Subcutaneous abdominal adipose tissue (tissue), 5 donors: ENCODE measurements at regions not wholly inside any gene's neighbourhood (a gene's known extent, or its start where the extent isn't known, plus 50 kb on each side); places are given as distances from the start of the nearest gene placed in this dataset.

Source experiments
- H3K27ac ChIP-seq: one replicate; pipeline ENCODE4 v1.7.0; 2013; ENCODE audit warnings: low read depth, mild to moderate bottlenecking, inconsistent platforms, low read length, moderate library complexity
- H3K27me3 ChIP-seq, 5 donors: one replicate each; pipeline ENCODE4 v1.7.0; 2013; ENCODE audit warnings: low read length in 5 of 5, inconsistent platforms in 1 of 5; ENCODE audit not compliant: control insufficient read depth in 5 of 5, insufficient read depth in 4 of 5
- H3K36me3 ChIP-seq, 5 donors: one replicate each; pipeline ENCODE4 v1.7.0; 2013; ENCODE audit warnings: low read length in 5 of 5; ENCODE audit not compliant: control insufficient read depth in 5 of 5, insufficient read depth in 5 of 5
- H3K4me1 ChIP-seq, 5 donors: one replicate each; pipeline ENCODE4 v1.7.0; 2013; ENCODE audit warnings: low read length in 5 of 5, mild to moderate bottlenecking in 3 of 5, moderate library complexity in 1 of 5; ENCODE audit not compliant: control insufficient read depth in 5 of 5, insufficient read depth in 5 of 5
- H3K4me3 ChIP-seq, 5 donors: one replicate each; pipeline ENCODE4 v1.7.0; 2013; ENCODE audit warnings: low read length in 5 of 5, low read depth in 1 of 5
- H3K9ac ChIP-seq, 5 donors: one replicate each; pipeline ENCODE4 v1.7.0; 2013; ENCODE audit warnings: low read length in 5 of 5, mild to moderate bottlenecking in 4 of 5, moderate library complexity in 3 of 5
- H3K9me3 ChIP-seq, 5 donors: one replicate each; pipeline ENCODE4 v1.7.0; 2013; ENCODE audit warnings: low read length in 5 of 5; ENCODE audit not compliant: control insufficient read depth in 5 of 5
- donor health status: healthy.
- donor health status: healthy.
- donor health status: healthy.
- donor health status: healthy.
- donor health status: healthy.

- peaks cover 0 to 13% (median 13%) of the 10 kb centered on the region in 5 donors for H3K9me3 ChIP-seq
- no peak overlapping the region for H3K27ac ChIP-seq
- H3K9ac ChIP-seq, result no peak overlapping the region
- H3K4me3 ChIP-seq, result no peak overlapping the region
- no peaks in the 10 kb centered on the region for H3K36me3 ChIP-seq
- H3K27me3 ChIP-seq, result no peaks in the 10 kb centered on the region
- no peaks in the 10 kb centered on the region for H3K4me1 ChIP-seq
Observed at GRCh38 chr5:8943301-8943700, 602.6 kb downstream of the SEMA5A start.

- Histone ChIP-seq H3K9ac (no peak overlapping the region), H3K36me3 (no peaks in the 10 kb centered on the region), H3K4me1 (no peaks in the 10 kb centered on the region), H3K27ac (no peak overlapping the region), H3K9me3 (peaks cover 0 to 13% (median 10%) of the 10 kb centered on the region in 5 donors), H3K27me3 (no peaks in the 10 kb centered on the region), H3K4me3 (no peak overlapping the region)
Observed at GRCh38 chr5:8944005-8944404, 601.9 kb downstream of the SEMA5A start.

GRCh38 chr5:8945972-8946371 is 599.9 kb downstream of the SEMA5A start:
- Histone ChIP-seq H3K4me3 (no peak overlapping the region), H3K27ac (no peak overlapping the region), H3K9ac (no peak overlapping the region), H3K4me1 (no peaks in the 10 kb centered on the region), H3K9me3 (peaks cover 0 to 8% (median 4%) of the 10 kb centered on the region in 5 donors), H3K36me3 (no peaks in the 10 kb centered on the region), H3K27me3 (no peaks in the 10 kb centered on the region)

GRCh38 chr5:8949908-8950307 is 596.0 kb downstream of the SEMA5A start:
- Histone ChIP-seq H3K36me3 (no peaks in the 10 kb centered on the region), H3K27ac (no peak overlapping the region), H3K4me1 (no peaks in the 10 kb centered on the region), H3K9ac (no peak overlapping the region), H3K9me3 (no peaks in the 10 kb centered on the region), H3K27me3 (no peaks in the 10 kb centered on the region), H3K4me3 (no peak overlapping the region)

- no peaks in the 10 kb centered on the region for H3K36me3 ChIP-seq
- no peaks in the 10 kb centered on the region for H3K4me1 ChIP-seq
- H3K9me3 ChIP-seq, result no peaks in the 10 kb centered on the region
- no peaks in the 10 kb centered on the region for H3K27me3 ChIP-seq
- no peak overlapping the region for H3K27ac ChIP-seq
- no peak overlapping the region for H3K9ac ChIP-seq
- H3K4me3 ChIP-seq, result no peak overlapping the region
Observed at GRCh38 chr5:8952147-8952546, 593.7 kb downstream of the SEMA5A start.

GRCh38 chr5:8953016-8953415 is 592.9 kb downstream of the SEMA5A start:
- no peaks in the 10 kb centered on the region for H3K9me3 ChIP-seq
- H3K4me3 ChIP-seq, result no peak overlapping the region
- H3K4me1 ChIP-seq, result no peaks in the 10 kb centered on the region
- no peaks in the 10 kb centered on the region for H3K27me3 ChIP-seq
- H3K27ac ChIP-seq, result no peak overlapping the region
- H3K36me3 ChIP-seq, result no peaks in the 10 kb centered on the region
- no peak overlapping the region for H3K9ac ChIP-seq

GRCh38 chr5:8953911-8954438 is 591.9 kb downstream of the SEMA5A start:
- Histone ChIP-seq H3K27me3 (no peaks in the 10 kb centered on the region), H3K27ac (no peak overlapping the region), H3K9me3 (no peaks in the 10 kb centered on the region), H3K4me1 (no peaks in the 10 kb centered on the region), H3K9ac (no peak overlapping the region), H3K36me3 (no peaks in the 10 kb centered on the region), H3K4me3 (no peak overlapping the region)

- Histone ChIP-seq H3K36me3 (no peaks in the 10 kb centered on the region), H3K9me3 (peaks cover 0 to 2% (median 0%) of the 10 kb centered on the region in 5 donors), H3K4me1 (no peaks in the 10 kb centered on the region), H3K27me3 (no peaks in the 10 kb centered on the region), H3K4me3 (no peak overlapping the region), H3K9ac (no peak overlapping the region), H3K27ac (no peak overlapping the region)
Observed at GRCh38 chr5:8954801-8955200, 591.1 kb downstream of the SEMA5A start.

- Histone ChIP-seq H3K36me3 (no peaks in the 10 kb centered on the region), H3K27ac (no peak overlapping the region), H3K9ac (no peak overlapping the region), H3K4me3 (no peak overlapping the region), H3K4me1 (no peaks in the 10 kb centered on the region), H3K27me3 (no peaks in the 10 kb centered on the region), H3K9me3 (peaks cover 0 to 2% (median 0%) of the 10 kb centered on the region in 5 donors)
Observed at GRCh38 chr5:8956659-8957058, 589.2 kb downstream of the SEMA5A start.

GRCh38 chr5:8958602-8959001 is 587.3 kb downstream of the SEMA5A start:
- H3K27ac ChIP-seq, result no peak overlapping the region
- peaks cover 0 to 2% (median 0%) of the 10 kb centered on the region in 5 donors for H3K9me3 ChIP-seq
- no peaks in the 10 kb centered on the region for H3K27me3 ChIP-seq
- no peaks in the 10 kb centered on the region for H3K4me1 ChIP-seq
- no peak overlapping the region for H3K9ac ChIP-seq
- H3K4me3 ChIP-seq, result no peak overlapping the region
- H3K36me3 ChIP-seq, result no peaks in the 10 kb centered on the region

GRCh38 chr5:8961219-8961618 is 584.7 kb downstream of the SEMA5A start:
- Histone ChIP-seq H3K36me3 (no peaks in the 10 kb centered on the region), H3K4me3 (no peak overlapping the region), H3K9me3 (peaks cover 0 to 5% (median 0%) of the 10 kb centered on the region in 5 donors), H3K9ac (no peak overlapping the region), H3K27ac (no peak overlapping the region), H3K4me1 (no peaks in the 10 kb centered on the region), H3K27me3 (no peaks in the 10 kb centered on the region)
